ENCODE measurements at regions not wholly inside any gene's neighbourhood (a gene's known extent, or its start where the extent isn't known, plus 50 kb on each side); places are given as distances from the start of the nearest gene placed in this dataset.
"Not testable (repeated sequence)": the region's sequence is repeated elsewhere in the genome, so short reads cannot be mapped to it uniquely, and the experiment has no call there.

DNA sequence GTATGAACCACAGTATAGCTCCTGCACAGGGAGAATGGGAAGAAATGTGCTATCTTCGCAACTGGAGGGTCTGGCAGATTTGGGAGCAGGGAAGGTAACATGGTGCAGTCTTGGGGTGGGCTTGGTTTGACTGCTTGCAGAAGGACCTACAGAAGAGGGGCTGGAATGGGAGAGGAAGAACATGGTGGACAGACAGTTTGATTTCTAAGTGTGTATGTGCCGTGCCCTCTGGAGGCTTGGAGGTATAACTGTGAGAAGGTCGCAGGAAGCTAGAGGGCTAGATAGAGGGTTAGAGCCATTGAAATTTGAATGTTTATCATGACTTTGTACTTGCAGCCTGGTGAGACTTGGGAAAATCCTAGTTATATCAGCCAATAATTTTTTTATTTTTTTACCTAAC, 169.2 kb downstream of the SQOR start:
- H3K27ac ChIP-seq: no peak overlapping the region
- no peaks in the 10 kb centered on the region for H3K36me3 ChIP-seq
- H3K4me1 ChIP-seq: no peaks in the 10 kb centered on the region
- H3K4me3 ChIP-seq: no peak overlapping the region
- H3K27me3 ChIP-seq: no peaks in the 10 kb centered on the region
- intact Hi-C loops (cut with DNase I): no loop called here
- TF ChIP-seq CTCF (IDR thresholded peaks at IDR 0.05): no peak
- no peak for DNase-seq (ENCODE audit: low spot score in 2 of 2)
- no peaks in the 10 kb centered on the region for H3K9me3 ChIP-seq

GRCh38 chr15:45810201-45810600, 175.4 kb downstream of the SQOR start:
- Histone ChIP-seq H3K27ac (no peak overlapping the region), H3K9me3 (peaks cover 2 to 4% of the 10 kb centered on the region in 2 donors), H3K36me3 (no peaks in the 10 kb centered on the region), H3K4me1 (no peaks in the 10 kb centered on the region), H3K27me3 (no peaks in the 10 kb centered on the region), H3K4me3 (no peak overlapping the region)
- DNase-seq (ENCODE audit: low spot score in 2 of 2): no peak
- intact Hi-C loops (cut with DNase I): no loop called here
- no peak for TF ChIP-seq CTCF (IDR thresholded peaks at IDR 0.05)

DNA sequence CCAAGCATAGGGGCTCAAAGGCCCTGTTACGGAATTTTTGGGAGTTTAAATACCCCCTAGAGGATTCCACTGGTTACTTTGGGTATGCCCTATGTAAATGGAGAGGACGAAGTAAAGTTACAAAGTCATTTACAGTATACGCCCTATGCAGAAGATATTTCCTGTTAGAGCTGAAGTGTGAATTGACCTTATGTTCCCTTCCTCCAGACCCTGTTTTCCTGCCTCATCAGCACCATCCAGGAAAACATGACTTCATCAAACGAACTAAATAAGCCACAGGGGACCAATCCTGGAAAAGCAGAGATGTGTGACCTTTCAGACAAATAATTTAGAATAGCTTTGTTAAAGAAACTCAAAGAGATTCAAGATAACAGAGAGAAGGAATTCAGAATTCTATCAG, 177.4 kb downstream of the SQOR start:
- no peak overlapping the region for H3K27ac ChIP-seq
- H3K27me3 ChIP-seq: no peaks in the 10 kb centered on the region
- intact Hi-C loops (cut with DNase I): no loop called here
- H3K4me3 ChIP-seq: no peak overlapping the region
- H3K36me3 ChIP-seq: no peaks in the 10 kb centered on the region
- no peak for TF ChIP-seq CTCF (IDR thresholded peaks at IDR 0.05)
- H3K9me3 ChIP-seq: peaks cover 6% of the 10 kb centered on the region in 2 donors
- DNase-seq (ENCODE audit: low spot score in 2 of 2): no peak
- H3K4me1 ChIP-seq: no peaks in the 10 kb centered on the region

DNA sequence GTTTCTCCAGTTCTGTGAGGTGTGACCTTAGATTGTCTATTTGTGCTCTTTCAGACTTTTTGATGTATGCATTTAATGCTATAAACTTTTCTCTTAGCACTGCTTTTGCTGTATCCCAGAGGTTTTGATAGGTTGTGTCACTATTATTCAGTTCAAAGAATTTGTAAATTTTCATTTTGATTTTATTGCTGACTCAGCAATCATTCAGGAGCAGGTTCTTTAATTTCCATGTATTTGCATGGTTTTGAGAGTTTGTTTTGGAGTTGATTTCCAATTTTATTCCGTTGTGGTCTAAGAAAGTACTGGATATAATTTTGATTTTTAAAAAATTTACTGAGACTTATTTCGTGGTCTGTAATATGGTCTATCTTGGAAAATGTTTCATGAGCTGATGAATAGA, 182.7 kb downstream of the SQOR start:
- DNase-seq (ENCODE audit: low spot score in 2 of 2); H3K4me3 ChIP-seq; intact Hi-C loops (cut with DNase I); H3K4me1 ChIP-seq; H3K9me3 ChIP-seq; H3K27ac ChIP-seq; H3K27me3 ChIP-seq; H3K36me3 ChIP-seq: not testable (repeated sequence)

- intact Hi-C loops (cut with DNase I): no loop called here
- TF ChIP-seq CTCF (IDR thresholded peaks at IDR 0.05): no peak
- Histone ChIP-seq H3K9me3 (no peaks in the 10 kb centered on the region), H3K27me3 (no peaks in the 10 kb centered on the region), H3K4me1 (no peaks in the 10 kb centered on the region), H3K4me3 (no peak overlapping the region), H3K27ac (no peak overlapping the region), H3K36me3 (no peaks in the 10 kb centered on the region)
- DNase-seq (ENCODE audit: low spot score in 2 of 2): no peak
Measured at GRCh38 chr15:45821390-45821789, 186.6 kb downstream of the SQOR start.

DNA sequence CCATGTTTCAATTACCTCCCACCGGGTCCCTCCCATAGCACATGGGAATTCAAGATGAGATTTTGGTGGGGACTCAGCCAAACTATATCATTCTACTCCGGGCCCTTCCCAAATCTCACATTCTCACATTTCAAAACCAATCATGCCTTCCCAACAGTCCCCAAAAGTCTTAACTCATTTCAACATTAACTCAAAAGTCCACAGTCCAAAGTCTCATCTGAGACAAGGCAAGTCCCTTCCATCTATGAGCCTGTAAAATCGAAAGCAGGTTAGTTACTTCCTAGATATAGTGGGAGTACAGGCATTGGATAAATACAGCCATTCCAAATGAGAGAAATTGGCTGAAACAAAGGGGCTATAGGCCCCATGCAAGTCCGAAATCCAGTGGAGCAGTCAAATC, 188.1 kb downstream of the SQOR start:
- H3K9me3 ChIP-seq; H3K4me1 ChIP-seq; H3K27ac ChIP-seq; H3K36me3 ChIP-seq; intact Hi-C loops (cut with DNase I); DNase-seq (ENCODE audit: low spot score in 2 of 2); H3K27me3 ChIP-seq; H3K4me3 ChIP-seq: not testable (repeated sequence)

- Histone ChIP-seq H3K4me1 (no peaks in the 10 kb centered on the region), H3K27ac (no peak overlapping the region), H3K9me3 (no peaks in the 10 kb centered on the region), H3K4me3 (no peak overlapping the region), H3K27me3 (no peaks in the 10 kb centered on the region), H3K36me3 (no peaks in the 10 kb centered on the region)
- DNase-seq (ENCODE audit: low spot score in 2 of 2): no peak
- intact Hi-C loops (cut with DNase I): no loop called here
- no peak for TF ChIP-seq CTCF (IDR thresholded peaks at IDR 0.05)
Measured at GRCh38 chr15:45827275-45827674, 192.4 kb downstream of the SQOR start.
